Stimulated activated CD4-positive, alpha-beta T cell treated with anti-CD3 and anti-CD28 coated beads, Interleukin-12 subunit alpha, Interleukin-12 subunit beta, amount 100 ng/mL, for 48 hours (primary cell): ENCODE measurements at regions not wholly inside any gene's neighbourhood (a gene's known extent, or its start where the extent isn't known, plus 50 kb on each side); places are given as distances from the start of the nearest gene placed in this dataset.

Experiments used
- DNase-seq, 3 donors: peaks; one replicate each; pipeline ENCODE4 v3.0.0-alpha.2; 2020; ENCODE audit warnings: low read depth in 2 of 3, low spot score in 1 of 3

GRCh38 chr11:33616552-33616951 is 84.1 kb downstream of the C11orf91 start:
- no peak for DNase-seq

GRCh38 chr11:33615751-33616150 is 84.9 kb downstream of the C11orf91 start:
- no peak for DNase-seq

GRCh38 chr11:33613404-33613803 is 87.2 kb downstream of the C11orf91 start:
- no peak for DNase-seq

- no peak for DNase-seq
Observed at GRCh38 chr11:33610903-33611302, 89.7 kb downstream of the C11orf91 start.

- DNase-seq = no peak
Observed at GRCh38 chr11:33608386-33608785, 92.2 kb downstream of the C11orf91 start.

- no peak for DNase-seq
Observed at GRCh38 chr11:33606762-33607161, 93.9 kb downstream of the C11orf91 start.

- no peak for DNase-seq
Observed at GRCh38 chr11:33605703-33606102, 94.9 kb downstream of the C11orf91 start.

- DNase-seq = no peak
Observed at GRCh38 chr11:33598426-33599069, 102.1 kb downstream of the C11orf91 start.

- no peak for DNase-seq
Observed at GRCh38 chr11:33594188-33594587, 106.4 kb downstream of the C11orf91 start.

- DNase-seq = no peak
Observed at GRCh38 chr11:33590441-33590840, 110.2 kb downstream of the C11orf91 start.

GRCh38 chr11:33588056-33588455 is 112.6 kb downstream of the C11orf91 start:
- no peak for DNase-seq

GRCh38 chr11:33585586-33586209 is 114.9 kb downstream of the C11orf91 start:
- DNase-seq = no peak

GRCh38 chr11:33582636-33583325 is 117.8 kb downstream of the C11orf91 start:
- DNase-seq = no peak

GRCh38 chr11:33579101-33579500 is 121.5 kb downstream of the C11orf91 start:
- DNase-seq = no peak

- no peak for DNase-seq
Observed at GRCh38 chr11:33577204-33577603, 123.4 kb downstream of the C11orf91 start.

- DNase-seq = no peak
Observed at GRCh38 chr11:33575311-33575710, 125.3 kb downstream of the C11orf91 start.

- no peak for DNase-seq
Observed at GRCh38 chr11:33574331-33574730, 126.3 kb downstream of the C11orf91 start.

GRCh38 chr11:33569333-33569732 is 131.3 kb downstream of the C11orf91 start:
- no peak for DNase-seq

- no peak for DNase-seq
Observed at GRCh38 chr11:33567004-33567403, 133.6 kb downstream of the C11orf91 start.

- DNase-seq = no peak
Observed at GRCh38 chr11:33564856-33565453, 135.7 kb downstream of the C11orf91 start.

GRCh38 chr11:33560729-33561128 is 139.9 kb downstream of the C11orf91 start:
- no peak for DNase-seq

- no peak for DNase-seq
Observed at GRCh38 chr11:33559567-33559966, 141.1 kb downstream of the C11orf91 start.
